Omental fat pad (tissue), 3 donors: ENCODE measurements at regions not wholly inside any gene's neighbourhood (a gene's known extent, or its start where the extent isn't known, plus 50 kb on each side); places are given as distances from the start of the nearest gene placed in this dataset.

Experiments
- ATAC-seq: fragments of 150-250 bp; one replicate; pipeline ENCODE4 v1.9.1; 2016; ENCODE audit warnings: mild to moderate bottlenecking, moderate library complexity; ENCODE audit not compliant: low FRiP score
- DNase-seq: peaks from one replicate; pipeline ENCODE4 v3.0.0-alpha.2; 2019; ENCODE audit warnings: low spot score
- TF ChIP-seq, protein P1 (sequence below), 3 donors: fragments of 450-650 bp; IDR thresholded peaks; one replicate each; pipeline ENCODE4 v1.5.1; 2016 to 2017; ENCODE audit warnings: antibody characterized with exemption in 3 of 3, mild to moderate bottlenecking in 3 of 3, moderate library complexity in 2 of 3

DNA sequence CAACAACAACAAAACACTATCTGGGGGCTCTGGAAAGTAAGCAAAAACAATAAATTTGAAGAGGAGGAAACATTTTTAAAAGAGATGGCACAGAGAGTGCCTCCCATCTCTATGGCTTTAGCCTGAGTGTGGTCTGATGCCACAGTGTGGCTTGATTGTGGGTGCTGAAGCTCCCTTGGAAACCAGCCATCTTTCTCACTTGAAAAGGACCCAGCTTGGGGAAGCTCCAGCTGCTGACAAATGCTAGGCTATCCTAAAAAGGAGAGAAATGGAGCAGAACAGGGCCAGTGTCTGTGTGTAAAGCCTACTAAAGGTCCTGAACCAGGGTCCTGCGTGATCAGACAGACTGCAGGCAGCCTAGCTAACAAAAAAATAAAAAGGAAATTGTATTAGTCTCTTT lies 642.0 kb upstream of the PTBP2 start:
- DNase-seq (no peak), ATAC-seq (no peak)
- TF ChIP-seq, protein P1, sequence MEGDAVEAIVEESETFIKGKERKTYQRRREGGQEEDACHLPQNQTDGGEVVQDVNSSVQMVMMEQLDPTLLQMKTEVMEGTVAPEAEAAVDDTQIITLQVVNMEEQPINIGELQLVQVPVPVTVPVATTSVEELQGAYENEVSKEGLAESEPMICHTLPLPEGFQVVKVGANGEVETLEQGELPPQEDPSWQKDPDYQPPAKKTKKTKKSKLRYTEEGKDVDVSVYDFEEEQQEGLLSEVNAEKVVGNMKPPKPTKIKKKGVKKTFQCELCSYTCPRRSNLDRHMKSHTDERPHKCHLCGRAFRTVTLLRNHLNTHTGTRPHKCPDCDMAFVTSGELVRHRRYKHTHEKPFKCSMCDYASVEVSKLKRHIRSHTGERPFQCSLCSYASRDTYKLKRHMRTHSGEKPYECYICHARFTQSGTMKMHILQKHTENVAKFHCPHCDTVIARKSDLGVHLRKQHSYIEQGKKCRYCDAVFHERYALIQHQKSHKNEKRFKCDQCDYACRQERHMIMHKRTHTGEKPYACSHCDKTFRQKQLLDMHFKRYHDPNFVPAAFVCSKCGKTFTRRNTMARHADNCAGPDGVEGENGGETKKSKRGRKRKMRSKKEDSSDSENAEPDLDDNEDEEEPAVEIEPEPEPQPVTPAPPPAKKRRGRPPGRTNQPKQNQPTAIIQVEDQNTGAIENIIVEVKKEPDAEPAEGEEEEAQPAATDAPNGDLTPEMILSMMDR (IDR thresholded peaks at IDR 0.05) = no peak

DNA sequence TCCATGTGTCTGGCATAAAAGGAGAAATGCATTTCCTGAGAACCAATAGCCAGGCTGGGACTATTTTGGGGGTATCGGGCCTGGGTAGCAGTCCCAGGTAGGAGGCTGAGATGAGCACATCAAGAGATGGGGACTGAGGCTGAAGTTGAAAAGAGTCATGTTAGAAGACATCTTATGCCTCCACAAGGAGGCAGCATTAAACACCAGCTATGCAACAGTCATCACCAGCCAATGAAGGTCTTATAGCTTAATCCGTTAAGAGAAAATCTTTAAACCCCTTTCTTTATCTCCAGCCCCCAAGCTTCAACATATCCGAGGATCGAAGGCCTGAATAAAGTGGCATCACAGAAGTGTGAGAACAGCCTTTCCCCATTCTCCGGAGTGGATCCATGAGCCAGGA lies 640.7 kb upstream of the PTBP2 start:
- ATAC-seq = no peak
- DNase-seq = no peak
- TF ChIP-seq, protein P1 (IDR thresholded peaks at IDR 0.05) = no peak

DNA sequence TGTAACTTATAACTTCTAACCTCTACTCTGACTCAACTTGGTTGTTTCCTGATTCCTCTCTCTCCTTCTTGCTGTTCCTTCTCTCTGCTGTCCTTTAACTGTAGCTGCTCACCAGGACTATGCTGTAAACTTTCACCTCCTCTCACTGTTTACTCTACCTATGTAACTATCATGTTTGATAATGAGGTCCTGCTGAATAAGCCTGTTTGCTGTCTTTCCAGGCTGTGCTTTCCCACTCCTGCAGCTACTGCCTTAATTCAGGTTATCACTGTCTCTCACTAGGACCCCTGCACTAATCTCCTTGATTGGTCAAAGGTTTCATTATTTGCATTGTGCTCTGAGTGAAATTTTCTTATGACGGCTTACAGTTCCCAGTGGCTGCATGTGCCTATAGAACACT lies 633.9 kb upstream of the PTBP2 start:
- no peak for ATAC-seq
- TF ChIP-seq, protein P1 (IDR thresholded peaks at IDR 0.05) = no peak
- DNase-seq = no peak

DNA sequence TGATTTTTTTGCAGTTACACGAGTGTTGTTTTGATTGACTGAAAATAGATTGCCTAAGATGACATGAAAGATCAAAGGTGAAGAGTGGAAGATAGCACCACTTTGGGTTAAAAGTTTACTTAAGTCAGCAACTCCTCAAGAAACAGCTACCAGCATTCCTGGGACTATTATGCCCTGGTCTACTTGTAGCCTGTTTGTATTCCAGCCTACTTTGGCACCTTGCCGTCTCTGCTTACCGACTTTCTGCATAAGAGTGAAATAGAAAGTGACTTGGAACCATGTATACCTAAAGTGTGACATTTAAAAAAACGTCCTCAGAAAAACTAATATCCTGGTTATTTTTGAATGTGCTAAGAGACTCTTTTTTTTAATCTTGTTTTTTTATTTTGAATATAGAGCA lies 631.5 kb upstream of the PTBP2 start:
- no peak for ATAC-seq
- TF ChIP-seq, protein P1 (IDR thresholded peaks at IDR 0.05) = no peak
- no peak for DNase-seq

DNA sequence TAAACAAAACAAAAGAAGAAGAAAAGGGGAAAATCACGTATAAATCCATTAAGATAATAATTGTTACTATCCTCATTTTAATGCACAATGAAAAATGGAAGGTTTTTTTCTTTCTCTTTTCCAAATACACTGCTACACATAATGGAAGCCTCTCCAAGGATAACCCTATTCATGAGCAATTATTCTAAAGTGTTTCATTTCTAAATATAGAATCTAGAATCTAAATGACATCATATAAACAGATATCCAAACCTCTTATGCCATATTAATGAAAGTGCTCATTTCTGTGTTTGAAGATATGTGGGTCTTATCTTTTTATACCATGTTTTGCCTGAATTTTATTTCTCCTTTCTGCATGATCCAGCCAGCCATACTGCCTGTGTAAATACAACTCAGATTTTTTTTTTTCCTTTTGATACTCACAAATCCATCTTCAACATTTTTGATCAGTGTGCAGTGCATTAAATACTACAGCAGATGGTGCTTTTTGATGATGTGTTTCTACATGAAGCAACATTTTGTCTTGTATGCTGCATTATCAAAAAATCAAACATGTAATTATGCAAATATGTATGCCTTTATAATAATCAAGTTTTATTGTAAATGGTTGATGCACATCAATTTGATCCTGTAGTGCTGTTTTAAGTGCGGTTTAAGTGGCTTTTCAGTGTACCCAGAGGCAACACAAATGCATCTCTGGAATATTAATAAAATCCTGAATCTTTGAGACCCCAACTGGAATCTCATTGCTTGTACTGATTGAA lies 625.6 kb upstream of the PTBP2 start:
- ATAC-seq = no peak
- no peak for DNase-seq
- TF ChIP-seq, protein P1 (IDR thresholded peaks at IDR 0.05) = no peak

DNA sequence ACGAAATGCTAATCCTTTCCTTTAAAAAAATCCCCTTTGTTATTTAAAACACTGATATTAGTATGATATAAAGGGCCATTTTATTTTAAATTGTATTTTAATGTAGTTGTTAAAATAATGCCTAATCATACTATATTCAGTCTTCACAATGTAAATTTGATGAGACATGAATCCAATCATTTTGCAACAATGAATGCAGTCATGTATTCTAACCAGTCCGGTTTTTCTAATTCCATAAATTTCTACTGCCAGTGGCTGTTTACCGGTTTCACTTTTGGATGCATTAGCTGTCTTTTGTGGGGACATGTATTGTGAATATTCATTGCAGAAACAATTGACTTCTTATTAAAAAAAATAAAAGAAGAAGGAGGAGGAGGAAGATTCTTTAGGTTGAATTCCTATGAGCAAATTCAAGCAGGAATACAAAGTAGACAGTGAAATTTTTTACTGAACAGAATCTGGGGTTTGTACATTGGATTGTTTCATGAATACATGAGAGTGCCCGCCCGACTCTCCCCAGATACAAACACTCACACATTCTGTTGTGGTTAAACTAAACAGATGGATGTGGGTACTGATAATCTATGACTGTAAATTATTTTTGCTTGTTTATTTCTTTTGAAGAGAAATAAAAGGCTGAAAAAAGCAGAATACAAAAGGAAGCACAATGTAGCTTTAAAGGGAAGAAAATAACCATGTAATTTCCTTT lies 624.8 kb upstream of the PTBP2 start:
- TF ChIP-seq, protein P1 (IDR thresholded peaks at IDR 0.05) = no peak
- ATAC-seq (no peak), DNase-seq (no peak)

DNA sequence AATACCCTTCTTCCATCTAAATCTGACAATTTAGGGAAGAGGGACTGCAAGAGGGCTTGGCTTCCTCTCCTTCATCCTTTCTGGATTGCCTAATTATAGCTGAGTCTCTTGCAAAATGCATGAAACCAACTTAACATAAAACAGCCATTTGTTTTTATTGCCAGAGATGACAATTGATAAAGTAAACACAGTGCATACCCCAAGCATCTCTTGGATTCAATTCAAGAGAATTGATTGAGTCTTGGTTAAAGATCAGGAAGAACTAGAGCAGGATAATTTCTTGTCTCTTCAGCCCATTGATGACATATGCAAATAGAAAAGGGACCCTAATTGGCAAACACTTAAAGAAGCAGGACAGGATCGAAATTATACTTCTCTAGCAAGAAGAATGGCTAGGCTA lies 617.1 kb upstream of the PTBP2 start:
- DNase-seq (no peak), ATAC-seq (no peak)
- TF ChIP-seq, protein P1 (IDR thresholded peaks at IDR 0.05) = no peak
